ENCODE measurements at regions not wholly inside any gene's neighbourhood (a gene's known extent, or its start where the extent isn't known, plus 50 kb on each side); places are given as distances from the start of the nearest gene placed in this dataset.
"Not testable (repeated sequence)": the region's sequence is repeated elsewhere in the genome, so short reads cannot be mapped to it uniquely, and the experiment has no call there.

GRCh38 chr7:106526617-106527016 lies 134.3 kb downstream of the CCDC71L start:
- H3K14ac ChIP-seq (ENCODE audit: low read length); H3K79me2 ChIP-seq (ENCODE audit: control insufficient read depth, insufficient read depth, low read length, poor library complexity); H2BK5ac ChIP-seq (ENCODE audit: low read depth, low read length, poor library complexity); H3K9me3 ChIP-seq (ENCODE audit: insufficient read depth, low read depth, low read length); H3K4ac ChIP-seq (ENCODE audit: low read depth, low read length); DNase-seq; H3K18ac ChIP-seq (ENCODE audit: low read length); H2BK12ac ChIP-seq (ENCODE audit: low read length); H3K4me1 ChIP-seq (ENCODE audit: control insufficient read depth in 1 of 2, insufficient read depth in 2 of 2, low read length in 2 of 2); H4K91ac ChIP-seq (ENCODE audit: low read depth, low read length); H3K4me3 ChIP-seq (ENCODE audit: low read depth, low read length); H4K12ac ChIP-seq (ENCODE audit: low read depth, low read length); H2AK5ac ChIP-seq (ENCODE audit: low read length); H3K27me3 ChIP-seq (ENCODE audit: insufficient read depth, low read length); H3K36me3 ChIP-seq (ENCODE audit: control insufficient read depth in 1 of 2, insufficient read depth in 2 of 2, low read length in 2 of 2); H3K9ac ChIP-seq (ENCODE audit: low read length); H2BK120ac ChIP-seq (ENCODE audit: insufficient read depth, low read length, poor library complexity); H3K27ac ChIP-seq (ENCODE audit: low read depth, low read length); H2AFZ ChIP-seq (ENCODE audit: insufficient read depth, low read length, poor library complexity); H3K23ac ChIP-seq (ENCODE audit: low read length); H3K4me2 ChIP-seq (ENCODE audit: low read length); H3K79me1 ChIP-seq (ENCODE audit: low read length); H4K8ac ChIP-seq (ENCODE audit: low read depth, low read length): not testable (repeated sequence)
- WGBS (ENCODE audit: extremely low coverage, insufficient coverage, insufficient read length), result no CpG with 5 or more reads among the region's 4 CpGs

GRCh38 chr7:106524690-106525059 lies 136.3 kb downstream of the CCDC71L start:
- Histone ChIP-seq H3K27ac (ENCODE audit: low read depth, low read length) (no peak overlapping the region), H3K27me3 (ENCODE audit: insufficient read depth, low read length) (no peaks in the 10 kb centered on the region), H3K9me3 (ENCODE audit: insufficient read depth, low read depth, low read length) (no peaks in the 10 kb centered on the region), H2BK120ac (ENCODE audit: insufficient read depth, low read length, poor library complexity) (no peak overlapping the region), H3K4me1 (ENCODE audit: control insufficient read depth in 1 of 2, insufficient read depth in 2 of 2, low read length in 2 of 2) (no peaks in the 10 kb centered on the region), H4K91ac (ENCODE audit: low read depth, low read length) (no peak overlapping the region), H2AFZ (ENCODE audit: insufficient read depth, low read length, poor library complexity) (no peak overlapping the region), H3K23ac (ENCODE audit: low read length) (no peak overlapping the region), H3K4me3 (ENCODE audit: low read depth, low read length) (no peak overlapping the region), H3K9ac (ENCODE audit: low read length) (no peak overlapping the region), H3K14ac (ENCODE audit: low read length) (no peak overlapping the region), H4K8ac (ENCODE audit: low read depth, low read length) (no peak overlapping the region), H3K79me1 (ENCODE audit: low read length) (no peaks in the 10 kb centered on the region), H3K36me3 (ENCODE audit: control insufficient read depth in 1 of 2, insufficient read depth in 2 of 2, low read length in 2 of 2) (no peaks in the 10 kb centered on the region), H2BK5ac (ENCODE audit: low read depth, low read length, poor library complexity) (no peak overlapping the region), H2AK5ac (ENCODE audit: low read length) (no peak overlapping the region), H3K4me2 (ENCODE audit: low read length) (no peak overlapping the region), H3K4ac (ENCODE audit: low read depth, low read length) (no peak overlapping the region), H3K79me2 (ENCODE audit: control insufficient read depth, insufficient read depth, low read length, poor library complexity) (no peaks in the 10 kb centered on the region), H3K18ac (ENCODE audit: low read length) (no peak overlapping the region), H2BK12ac (ENCODE audit: low read length) (no peak overlapping the region), H4K12ac (ENCODE audit: low read depth, low read length) (no peak overlapping the region)
- DNase-seq, result no peak
- WGBS (ENCODE audit: extremely low coverage, insufficient coverage, insufficient read length), result no CpG with 5 or more reads among the region's 5 CpGs

- Histone ChIP-seq H3K4me3 (ENCODE audit: low read depth, low read length) (no peak overlapping the region), H3K4ac (ENCODE audit: low read depth, low read length) (no peak overlapping the region), H4K91ac (ENCODE audit: low read depth, low read length) (no peak overlapping the region), H3K27ac (ENCODE audit: low read depth, low read length) (no peak overlapping the region), H2BK12ac (ENCODE audit: low read length) (no peak overlapping the region), H3K9ac (ENCODE audit: low read length) (no peak overlapping the region), H2AFZ (ENCODE audit: insufficient read depth, low read length, poor library complexity) (no peak overlapping the region), H3K36me3 (ENCODE audit: control insufficient read depth in 1 of 2, insufficient read depth in 2 of 2, low read length in 2 of 2) (no peaks in the 10 kb centered on the region), H3K18ac (ENCODE audit: low read length) (no peak overlapping the region), H3K79me2 (ENCODE audit: control insufficient read depth, insufficient read depth, low read length, poor library complexity) (no peaks in the 10 kb centered on the region), H4K8ac (ENCODE audit: low read depth, low read length) (no peak overlapping the region), H3K9me3 (ENCODE audit: insufficient read depth, low read depth, low read length) (no peaks in the 10 kb centered on the region), H3K79me1 (ENCODE audit: low read length) (no peaks in the 10 kb centered on the region), H3K27me3 (ENCODE audit: insufficient read depth, low read length) (no peaks in the 10 kb centered on the region), H3K4me2 (ENCODE audit: low read length) (no peak overlapping the region), H4K12ac (ENCODE audit: low read depth, low read length) (no peak overlapping the region), H3K14ac (ENCODE audit: low read length) (no peak overlapping the region), H2AK5ac (ENCODE audit: low read length) (no peak overlapping the region), H3K4me1 (ENCODE audit: control insufficient read depth in 1 of 2, insufficient read depth in 2 of 2, low read length in 2 of 2) (no peaks in the 10 kb centered on the region), H3K23ac (ENCODE audit: low read length) (no peak overlapping the region), H2BK5ac (ENCODE audit: low read depth, low read length, poor library complexity) (no peak overlapping the region), H2BK120ac (ENCODE audit: insufficient read depth, low read length, poor library complexity) (no peak overlapping the region)
- DNase-seq, result no peak
- WGBS (ENCODE audit: extremely low coverage, insufficient coverage, insufficient read length), result no CpG with 5 or more reads among the region's 8 CpGs
Observed at GRCh38 chr7:106523482-106523881, 137.5 kb downstream of the CCDC71L start.

- no peak overlapping the region for H4K8ac ChIP-seq (ENCODE audit: low read depth, low read length)
Observed at GRCh38 chr7:106522696-106523095, 138.3 kb downstream of the CCDC71L start.

More at GRCh38 chr7:106522696-106523095, 138.3 kb downstream of the CCDC71L start:
- no peak overlapping the region for H2AFZ ChIP-seq (ENCODE audit: insufficient read depth, low read length, poor library complexity)
- H3K27ac ChIP-seq (ENCODE audit: low read depth, low read length), result no peak overlapping the region
- H3K36me3 ChIP-seq (ENCODE audit: control insufficient read depth in 1 of 2, insufficient read depth in 2 of 2, low read length in 2 of 2), result no peaks in the 10 kb centered on the region
- no CpG with 5 or more reads among the region's 5 CpGs for WGBS (ENCODE audit: extremely low coverage, insufficient coverage, insufficient read length)
- no peak overlapping the region for H2BK120ac ChIP-seq (ENCODE audit: insufficient read depth, low read length, poor library complexity)
- no peak overlapping the region for H3K23ac ChIP-seq (ENCODE audit: low read length)
- no peaks in the 10 kb centered on the region for H3K27me3 ChIP-seq (ENCODE audit: insufficient read depth, low read length)
- H3K4ac ChIP-seq (ENCODE audit: low read depth, low read length), result no peak overlapping the region
- H3K18ac ChIP-seq (ENCODE audit: low read length), result no peak overlapping the region
- no peak overlapping the region for H4K91ac ChIP-seq (ENCODE audit: low read depth, low read length)
- H2BK12ac ChIP-seq (ENCODE audit: low read length), result no peak overlapping the region
- H3K14ac ChIP-seq (ENCODE audit: low read length), result no peak overlapping the region
- no peak overlapping the region for H4K12ac ChIP-seq (ENCODE audit: low read depth, low read length)
- H2BK5ac ChIP-seq (ENCODE audit: low read depth, low read length, poor library complexity), result no peak overlapping the region
- H3K4me3 ChIP-seq (ENCODE audit: low read depth, low read length), result no peak overlapping the region
- H2AK5ac ChIP-seq (ENCODE audit: low read length), result no peak overlapping the region
- no peaks in the 10 kb centered on the region for H3K4me1 ChIP-seq (ENCODE audit: control insufficient read depth in 1 of 2, insufficient read depth in 2 of 2, low read length in 2 of 2)
- H3K9ac ChIP-seq (ENCODE audit: low read length), result no peak overlapping the region
- no peaks in the 10 kb centered on the region for H3K79me2 ChIP-seq (ENCODE audit: control insufficient read depth, insufficient read depth, low read length, poor library complexity)
- H3K79me1 ChIP-seq (ENCODE audit: low read length), result no peaks in the 10 kb centered on the region
- DNase-seq, result no peak
- H3K4me2 ChIP-seq (ENCODE audit: low read length), result no peak overlapping the region
- H3K9me3 ChIP-seq (ENCODE audit: insufficient read depth, low read depth, low read length), result no peaks in the 10 kb centered on the region
